Naive thymus-derived CD4-positive, alpha-beta T cell (primary cell): ENCODE measurements at regions not wholly inside any gene's neighbourhood (a gene's known extent, or its start where the extent isn't known, plus 50 kb on each side); places are given as distances from the start of the nearest gene placed in this dataset.

Experiments used
- ATAC-seq: fragments of 150-1000 bp; cut with Tn5 transposase; 2 replicates; pipeline ENCODE4 v1.10.0; 2021; ENCODE audit warnings: mild to moderate bottlenecking, moderate library complexity
- CTCF ChIA-PET: fragments of 350-600 bp; sonication (Branson Sonifier 250); formaldehyde crosslinking; loops from one replicate; lab custom pipeline; 2021; ENCODE audit warnings: antibody characterized with exemption; lab: Charles Lee
- POLR2A ChIA-PET: fragments of 350-600 bp; sonication (Branson Sonifier 250); formaldehyde crosslinking; loops from one replicate; lab custom pipeline; 2021; ENCODE audit warnings: antibody characterized with exemption, inconsistent platforms; lab: Charles Lee
- DNase-seq, 9 donors: peaks; one replicate each; pipeline versions ENCODE4 v3.0.0 to v3.0.0-alpha.2; 2020 to 2022; ENCODE audit warnings: mixed read lengths in 1 of 9
- H3K27ac ChIP-seq: one replicate; pipeline ENCODE4 v1.7.0; 2013; ENCODE audit warnings: mild to moderate bottlenecking, low read depth, low read length, moderate library complexity
- H3K27me3 ChIP-seq, 2 donors: one replicate each; pipeline ENCODE4 v1.7.0; 2013; ENCODE audit warnings: low read length in 2 of 2, mild to moderate bottlenecking in 2 of 2, moderate library complexity in 2 of 2; ENCODE audit not compliant: control insufficient read depth in 2 of 2, insufficient read depth in 2 of 2
- H3K36me3 ChIP-seq, 3 experiments: 1 replicate in 2 of 3; 2 replicates in 1 of 3; pipeline ENCODE4 v1.7.0; 2013; ENCODE audit warnings: low read length in 3 of 3, mild to moderate bottlenecking in 3 of 3, moderate library complexity in 1 of 3; ENCODE audit not compliant: insufficient read depth in 3 of 3, control insufficient read depth in 2 of 3
- H3K4me1 ChIP-seq, 2 donors: one replicate each; pipeline ENCODE4 v1.7.0; 2013; ENCODE audit warnings: low read length in 2 of 2, mild to moderate bottlenecking in 2 of 2, moderate library complexity in 1 of 2; ENCODE audit not compliant: control insufficient read depth in 2 of 2, insufficient read depth in 2 of 2
- H3K4me3 ChIP-seq: 2 replicates; pipeline ENCODE4 v1.7.0; 2013; ENCODE audit warnings: mild to moderate bottlenecking, low read length
- H3K9me3 ChIP-seq, 3 experiments: 1 replicate in 2 of 3; 2 replicates in 1 of 3; pipeline ENCODE4 v1.7.0; 2013; ENCODE audit warnings: low read length in 3 of 3; ENCODE audit not compliant: control insufficient read depth in 2 of 3
- H3K27ac Mint-ChIP-seq, 9 donors: one replicate each; pipeline ENCODE4 v1.8.0; 2020 to 2022; ENCODE audit warnings: mixed read lengths in 9 of 9, mild to moderate bottlenecking in 8 of 9, moderate library complexity in 5 of 9, inconsistent platforms in 2 of 9
- H3K27me3 Mint-ChIP-seq, 5 donors: one replicate each; pipeline ENCODE4 v1.8.0; 2021 to 2022; ENCODE audit warnings: mixed read lengths in 5 of 5, mild to moderate bottlenecking in 1 of 5
- H3K36me3 Mint-ChIP-seq, 5 donors: one replicate each; pipeline ENCODE4 v1.8.0; 2020 to 2022; ENCODE audit warnings: mixed read lengths in 5 of 5, mild to moderate bottlenecking in 3 of 5, inconsistent platforms in 1 of 5
- H3K4me1 Mint-ChIP-seq, 7 donors: one replicate each; pipeline ENCODE4 v1.8.0; 2020 to 2022; ENCODE audit warnings: mixed read lengths in 7 of 7, mild to moderate bottlenecking in 3 of 7, inconsistent platforms in 1 of 7
- H3K4me3 Mint-ChIP-seq, 10 donors: one replicate each; pipeline ENCODE4 v1.8.0; 2020 to 2022; ENCODE audit warnings: mild to moderate bottlenecking in 10 of 10, mixed read lengths in 10 of 10, moderate library complexity in 6 of 10, inconsistent platforms in 2 of 10
- H3K9me3 Mint-ChIP-seq, 11 donors: one replicate each; pipeline ENCODE4 v1.8.0; 2020 to 2022; ENCODE audit warnings: mixed read lengths in 11 of 11, mild to moderate bottlenecking in 4 of 11, inconsistent platforms in 1 of 11, moderate library complexity in 1 of 11
- intact Hi-C, 2 donors: fragments of 100-400 bp; cut with micrococcal nuclease; formaldehyde crosslinking; loops; one replicate each; pipeline ENCODE4 v1.15.1; 2023

DNA sequence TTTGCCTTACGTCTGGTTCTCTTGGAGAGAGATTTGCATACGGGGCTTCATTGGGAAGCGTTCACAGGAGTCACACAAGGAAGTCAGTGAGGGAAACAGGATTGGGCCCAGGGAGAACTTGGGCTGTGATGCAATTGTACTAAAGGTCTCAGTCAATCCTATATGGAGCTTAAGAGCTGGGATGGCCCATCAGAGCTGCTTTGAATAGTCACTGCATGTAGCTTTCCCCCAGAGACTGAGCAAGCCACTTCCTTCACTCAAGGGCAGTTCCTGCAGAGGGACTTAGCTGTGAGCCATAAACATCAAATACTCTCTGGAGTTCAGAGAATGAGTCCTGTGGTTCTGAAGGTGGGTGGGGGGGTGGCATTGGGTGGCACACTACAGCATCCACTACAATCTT is 605.4 kb downstream of the MED13L start:
- Mint-ChIP-seq H3K27me3 (peaks cover 0 to 13% (median 6%) of the 10 kb centered on the region in 5 donors), H3K27ac (no peak overlapping the region), H3K4me1 (no peaks in the 10 kb centered on the region), H3K9me3 (peaks cover 0 to 14% (median 3%) of the 10 kb centered on the region in 11 donors), H3K36me3 (no peaks in the 10 kb centered on the region), H3K4me3 (no peak overlapping the region)
- H3K27me3 ChIP-seq, result no peaks in the 10 kb centered on the region
- DNase-seq (no peak), ATAC-seq (no peak)
- no peak overlapping the region for H3K27ac ChIP-seq
- peaks cover 0 to 4% (median 0%) of the 10 kb centered on the region in 3 experiments for H3K9me3 ChIP-seq
- no peaks in the 10 kb centered on the region for H3K4me1 ChIP-seq
- ChIA-PET CTCF (no interaction called here), POLR2A (no interaction called here)
- H3K4me3 ChIP-seq, result no peak overlapping the region
- intact Hi-C loops, result no loop called here
- no peaks in the 10 kb centered on the region for H3K36me3 ChIP-seq

DNA sequence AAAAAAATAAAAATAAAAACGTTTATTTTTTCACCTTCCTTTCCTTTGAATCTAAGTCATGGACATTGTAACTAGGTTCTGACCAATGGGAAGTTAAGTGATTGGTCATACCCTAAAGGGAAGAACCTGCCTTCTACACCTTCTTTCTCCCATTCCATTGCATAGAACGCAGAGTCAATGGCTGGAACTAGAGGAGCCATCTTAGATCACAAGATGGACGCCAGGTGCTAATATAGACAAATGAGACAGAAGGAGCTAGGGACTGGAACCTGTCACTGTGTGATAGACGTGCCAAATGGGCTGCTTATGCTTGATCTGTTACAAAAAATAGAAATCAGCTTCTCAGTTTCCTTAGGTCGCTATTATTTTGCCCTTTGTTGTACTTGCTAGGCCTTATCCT is 606.6 kb downstream of the MED13L start:
- Histone ChIP-seq H3K4me3 (no peak overlapping the region), H3K9me3 (peaks cover 0 to 4% (median 0%) of the 10 kb centered on the region in 3 experiments), H3K36me3 (no peaks in the 10 kb centered on the region), H3K27ac (no peak overlapping the region), H3K4me1 (no peaks in the 10 kb centered on the region), H3K27me3 (no peaks in the 10 kb centered on the region)
- no peaks in the 10 kb centered on the region for H3K4me1 Mint-ChIP-seq
- intact Hi-C loops, result no loop called here
- ChIA-PET POLR2A (no interaction called here), CTCF (no interaction called here)
- peaks cover 0 to 12% (median 3%) of the 10 kb centered on the region in 11 donors for H3K9me3 Mint-ChIP-seq
- no peak for DNase-seq
- H3K27me3 Mint-ChIP-seq, result peaks cover 0 to 5% (median 0%) of the 10 kb centered on the region in 5 donors
- no peak overlapping the region for H3K4me3 Mint-ChIP-seq
- no peak for ATAC-seq
- H3K27ac Mint-ChIP-seq, result no peak overlapping the region
- H3K36me3 Mint-ChIP-seq, result no peaks in the 10 kb centered on the region

DNA sequence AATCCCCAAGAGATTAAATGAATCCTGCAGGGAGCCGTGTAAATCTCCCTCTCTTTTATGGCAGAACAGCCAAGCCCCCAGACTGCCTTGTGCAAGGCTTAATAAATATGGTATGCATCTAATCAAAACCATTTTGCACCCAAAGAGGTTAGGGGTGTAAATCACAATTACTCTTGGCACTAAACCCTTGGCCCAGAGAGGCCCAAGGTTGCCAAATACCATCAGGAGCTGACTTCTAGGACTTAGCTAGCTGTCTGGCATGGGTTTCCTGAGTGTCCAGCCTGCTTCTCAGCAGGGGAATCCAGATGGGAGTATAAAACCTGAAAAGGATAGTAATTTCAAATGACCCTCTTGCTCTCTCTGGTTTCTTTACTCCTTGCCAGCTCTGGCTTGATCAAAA is 610.4 kb downstream of the MED13L start:
- Histone ChIP-seq H3K4me3 (no peak overlapping the region), H3K27me3 (no peaks in the 10 kb centered on the region), H3K4me1 (no peaks in the 10 kb centered on the region), H3K9me3 (no peaks in the 10 kb centered on the region), H3K36me3 (no peaks in the 10 kb centered on the region), H3K27ac (no peak overlapping the region)
- H3K4me3 Mint-ChIP-seq, result no peak overlapping the region
- intact Hi-C loops, result no loop called here
- H3K9me3 Mint-ChIP-seq, result peaks cover 0 to 8% (median under 1%) of the 10 kb centered on the region in 11 donors
- peaks cover 0 to 4% (median 3%) of the 10 kb centered on the region in 5 donors for H3K27me3 Mint-ChIP-seq
- CTCF ChIA-PET, result no interaction called here
- H3K36me3 Mint-ChIP-seq, result no peaks in the 10 kb centered on the region
- no peak overlapping the region for H3K27ac Mint-ChIP-seq
- DNase-seq, result no peak
- ATAC-seq, result no peak
- H3K4me1 Mint-ChIP-seq, result no peaks in the 10 kb centered on the region
- POLR2A ChIA-PET, result no interaction called here

DNA sequence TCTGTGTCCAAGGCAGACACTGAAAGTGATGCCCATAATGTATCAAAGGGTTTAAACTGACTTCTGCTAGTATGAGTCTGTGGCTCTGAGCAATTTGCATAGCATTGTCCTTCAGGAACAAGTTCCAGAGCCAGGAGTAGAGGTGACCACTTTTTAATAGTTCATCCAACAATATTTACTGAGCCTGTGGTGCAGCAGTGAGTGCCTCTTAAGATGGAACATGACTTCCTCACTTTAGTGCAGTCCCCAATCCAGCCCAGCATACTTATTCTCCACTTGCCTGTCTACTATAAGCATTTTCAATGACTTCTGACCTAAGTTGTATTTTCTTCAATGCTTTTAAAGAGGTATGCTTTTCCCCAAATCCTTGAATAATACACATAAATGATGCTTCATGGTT is 611.3 kb downstream of the MED13L start:
- H3K27me3 ChIP-seq, result no peaks in the 10 kb centered on the region
- POLR2A ChIA-PET, result no interaction called here
- intact Hi-C loops, result no loop called here
- no peaks in the 10 kb centered on the region for H3K36me3 Mint-ChIP-seq
- no peaks in the 10 kb centered on the region for H3K4me1 ChIP-seq
- CTCF ChIA-PET, result no interaction called here
- H3K4me3 ChIP-seq, result no peak overlapping the region
- H3K9me3 Mint-ChIP-seq, result peaks cover 0 to 6% (median under 1%) of the 10 kb centered on the region in 11 donors
- DNase-seq, result no peak
- no peaks in the 10 kb centered on the region for H3K4me1 Mint-ChIP-seq
- no peak for ATAC-seq
- H3K27me3 Mint-ChIP-seq, result peaks cover 0 to 8% (median 7%) of the 10 kb centered on the region in 5 donors
- no peaks in the 10 kb centered on the region for H3K36me3 ChIP-seq
- H3K27ac Mint-ChIP-seq, result no peak overlapping the region
- H3K9me3 ChIP-seq, result no peaks in the 10 kb centered on the region
- no peak overlapping the region for H3K4me3 Mint-ChIP-seq
- no peak overlapping the region for H3K27ac ChIP-seq

DNA sequence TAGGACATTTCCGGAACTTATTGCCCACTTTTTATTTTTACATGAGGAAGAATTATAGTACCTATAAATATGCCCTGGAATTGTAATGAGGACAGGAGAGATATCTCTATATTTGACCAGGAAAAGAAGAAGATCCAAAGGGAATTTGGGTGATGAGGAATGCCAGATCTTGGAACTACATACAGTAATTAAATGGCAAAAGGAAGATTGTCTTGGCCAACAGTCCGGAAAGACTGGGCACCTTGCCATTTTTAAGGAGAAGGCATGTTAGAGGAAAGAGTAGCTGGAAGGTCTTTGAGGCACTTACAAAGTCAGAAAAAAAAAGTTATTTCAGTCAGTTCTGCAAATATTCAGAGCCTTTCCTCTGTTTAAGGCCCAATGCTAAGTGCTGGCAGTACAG is 616.4 kb downstream of the MED13L start:
- intact Hi-C loops, result no loop called here
- no peak overlapping the region for H3K27ac ChIP-seq
- no peak overlapping the region for H3K4me3 ChIP-seq
- no peak for DNase-seq
- no peak overlapping the region for H3K27ac Mint-ChIP-seq
- ATAC-seq, result no peak
- no peaks in the 10 kb centered on the region for H3K9me3 ChIP-seq
- peaks cover 0 to 4% (median 0%) of the 10 kb centered on the region in 5 donors for H3K36me3 Mint-ChIP-seq
- ChIA-PET CTCF (no interaction called here), POLR2A (no interaction called here)
- H3K9me3 Mint-ChIP-seq, result peaks cover 0 to 8% (median 5%) of the 10 kb centered on the region in 11 donors
- no peaks in the 10 kb centered on the region for H3K4me1 ChIP-seq
- H3K36me3 ChIP-seq, result no peaks in the 10 kb centered on the region
- H3K27me3 ChIP-seq, result peaks cover 0 to 3% of the 10 kb centered on the region in 2 donors
- peaks cover 0 to 40% (median 21%) of the 10 kb centered on the region in 5 donors for H3K27me3 Mint-ChIP-seq
- H3K4me1 Mint-ChIP-seq, result no peaks in the 10 kb centered on the region
- no peak overlapping the region for H3K4me3 Mint-ChIP-seq

DNA sequence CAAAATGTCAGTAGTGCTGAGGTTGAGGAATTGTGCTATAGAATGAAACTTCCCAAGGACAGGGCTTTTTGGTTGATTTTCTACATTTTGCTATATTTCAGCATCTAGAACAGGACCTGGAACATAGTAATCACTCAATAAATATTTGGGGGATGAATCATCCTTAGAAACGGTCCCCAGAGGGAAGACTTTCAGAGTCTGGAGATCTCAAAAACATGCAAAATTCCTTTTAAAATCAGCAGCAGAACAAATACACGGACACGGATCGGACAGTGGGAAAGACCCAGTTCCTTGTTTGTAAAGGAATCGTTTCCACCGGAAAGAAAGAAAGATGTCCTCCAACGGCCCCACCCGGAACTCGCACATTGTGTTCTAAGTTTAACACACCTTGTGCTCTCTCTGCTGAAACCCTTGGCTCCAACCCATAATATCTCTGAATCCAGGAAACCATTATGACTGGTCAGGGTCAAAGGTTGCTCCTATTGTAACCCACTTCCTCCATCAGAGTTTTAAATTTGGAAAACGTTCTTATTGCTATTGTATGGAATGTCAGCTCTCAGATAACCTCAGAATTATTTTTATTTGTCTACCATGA is 617.2 kb downstream of the MED13L start:
- peaks cover 0 to 4% (median 0%) of the 10 kb centered on the region in 5 donors for H3K36me3 Mint-ChIP-seq
- ATAC-seq (no peak), DNase-seq (no peak)
- H3K4me1 ChIP-seq, result no peaks in the 10 kb centered on the region
- H3K27me3 Mint-ChIP-seq, result peaks cover 0 to 43% (median 21%) of the 10 kb centered on the region in 5 donors
- no peaks in the 10 kb centered on the region for H3K9me3 ChIP-seq
- H3K27ac Mint-ChIP-seq, result no peak overlapping the region
- intact Hi-C loops, result no loop called here
- no peak overlapping the region for H3K27ac ChIP-seq
- no peak overlapping the region for H3K4me3 ChIP-seq
- H3K4me1 Mint-ChIP-seq, result no peaks in the 10 kb centered on the region
- ChIA-PET CTCF (no interaction called here), POLR2A (no interaction called here)
- H3K36me3 ChIP-seq, result no peaks in the 10 kb centered on the region
- H3K9me3 Mint-ChIP-seq, result peaks cover 0 to 8% (median 5%) of the 10 kb centered on the region in 11 donors
- H3K27me3 ChIP-seq, result peaks cover 0 to 3% of the 10 kb centered on the region in 2 donors
- H3K4me3 Mint-ChIP-seq, result no peak overlapping the region

DNA sequence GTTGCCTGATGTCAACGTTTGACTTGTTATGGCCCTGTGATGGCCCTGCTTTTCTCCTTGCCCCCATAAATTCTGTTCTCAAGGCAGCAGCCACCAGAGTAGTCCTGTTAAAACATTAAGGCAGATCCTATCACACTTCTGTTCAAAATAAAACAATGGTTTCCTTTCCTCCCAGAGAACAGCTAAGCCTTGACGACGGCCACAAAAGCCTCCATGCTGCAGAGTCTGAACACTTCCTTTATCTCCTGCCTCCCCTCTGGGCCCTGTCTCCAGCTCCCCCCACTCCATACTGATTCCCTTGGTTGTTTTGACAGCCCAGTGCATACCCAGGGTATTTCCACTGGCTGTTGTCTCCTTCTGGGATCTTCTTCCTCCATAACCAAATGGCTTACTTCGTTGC is 618.1 kb downstream of the MED13L start:
- Mint-ChIP-seq H3K27me3 (peaks cover 0 to 43% (median 21%) of the 10 kb centered on the region in 5 donors), H3K36me3 (peaks cover 0 to 4% (median 0%) of the 10 kb centered on the region in 5 donors), H3K4me1 (no peaks in the 10 kb centered on the region), H3K4me3 (no peak overlapping the region), H3K27ac (no peak overlapping the region), H3K9me3 (peaks cover 0 to 8% (median 5%) of the 10 kb centered on the region in 11 donors)
- POLR2A ChIA-PET, result no interaction called here
- H3K27ac ChIP-seq, result no peak overlapping the region
- intact Hi-C loops, result no loop called here
- H3K36me3 ChIP-seq, result no peaks in the 10 kb centered on the region
- no peak for ATAC-seq
- no peak for DNase-seq
- H3K9me3 ChIP-seq, result no peaks in the 10 kb centered on the region
- H3K4me3 ChIP-seq, result no peak overlapping the region
- no peaks in the 10 kb centered on the region for H3K4me1 ChIP-seq
- peaks cover 0 to 3% of the 10 kb centered on the region in 2 donors for H3K27me3 ChIP-seq
- CTCF ChIA-PET, result no interaction called here
